ENCODE measurements at regions not wholly inside any gene's neighbourhood (a gene's known extent, or its start where the extent isn't known, plus 50 kb on each side); places are given as distances from the start of the nearest gene placed in this dataset.

DNA sequence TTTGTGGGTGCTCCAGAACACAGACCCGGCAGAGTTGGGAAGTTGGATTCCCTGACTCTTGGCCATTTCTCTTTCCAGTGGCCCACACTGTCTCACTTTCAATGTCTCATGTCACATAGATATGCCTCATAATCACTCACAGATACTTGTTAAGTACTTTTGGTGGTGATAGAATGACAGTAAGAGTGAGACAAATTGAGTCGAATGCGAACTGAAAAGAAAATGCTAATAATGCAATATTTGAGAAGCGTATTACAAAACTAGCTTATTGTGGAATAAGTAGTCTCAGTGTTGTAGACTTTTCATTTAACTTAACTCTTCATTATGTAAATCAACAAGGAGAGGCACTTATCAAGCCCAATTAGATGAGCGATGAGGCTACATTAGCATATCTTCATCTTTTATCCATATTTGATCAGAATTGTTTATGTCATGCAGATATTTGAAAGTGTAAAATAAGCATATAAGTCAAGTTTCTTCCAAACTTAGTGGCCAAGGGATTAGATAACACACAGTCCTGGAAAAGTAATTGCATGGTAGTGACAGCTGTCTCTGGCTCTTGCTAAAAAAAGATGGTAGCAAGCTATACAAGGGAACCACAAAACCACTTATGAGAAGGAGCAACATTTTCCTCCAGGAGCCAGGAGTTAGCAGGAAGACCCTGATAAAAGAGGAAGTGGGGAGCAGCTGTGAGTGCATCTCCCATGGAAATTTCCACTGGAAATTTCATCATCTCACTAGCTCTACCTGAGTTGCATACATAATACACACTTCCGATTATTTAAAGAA, 243.6 kb downstream of the ARRDC4 start:
- Histone ChIP-seq H3K79me2 (ENCODE audit: insufficient read depth, low read depth, low read length) (no peaks in the 10 kb centered on the region), H2AFZ (ENCODE audit: low read length) (no peak overlapping the region), H3K36me3 (ENCODE audit: insufficient read depth, low read length) (no peaks in the 10 kb centered on the region), H3K4me2 (ENCODE audit: low read length) (no peak overlapping the region), H3K4me3 (ENCODE audit: low read depth, low read length, poor library complexity, severe bottlenecking) (no peak overlapping the region), H3K9me3 (ENCODE audit: low read length) (no peaks in the 10 kb centered on the region), H4K20me1 (ENCODE audit: insufficient read depth, low read length) (no peaks in the 10 kb centered on the region), H3K9me2 (ENCODE audit: insufficient read depth, low read length) (no peaks in the 10 kb centered on the region), H3K4me1 (ENCODE audit: insufficient read depth, low read length, poor library complexity, severe bottlenecking) (no peaks in the 10 kb centered on the region), H3K27ac (ENCODE audit: low read depth, low read length, poor library complexity, severe bottlenecking) (no peak overlapping the region)
- no peak for DNase-seq (ENCODE audit: low spot score)
- ChIA-PET CTCF (ENCODE audit: unreplicated experiment) (no interaction called here), POLR2A (interaction anchor here (0.9 to 1.6 kb wide), 3 partner anchors 8 to 122 kb away, joined by 3 to 4 read pairs (median 4); no protein-coding TSS in a partner anchor)
- no peak for TF ChIP-seq EZH2phosphoT487 (IDR thresholded peaks at IDR 0.05; ENCODE audit: borderline replicate concordance, low read depth, low read length)
- TF ChIP-seq, protein P1, sequence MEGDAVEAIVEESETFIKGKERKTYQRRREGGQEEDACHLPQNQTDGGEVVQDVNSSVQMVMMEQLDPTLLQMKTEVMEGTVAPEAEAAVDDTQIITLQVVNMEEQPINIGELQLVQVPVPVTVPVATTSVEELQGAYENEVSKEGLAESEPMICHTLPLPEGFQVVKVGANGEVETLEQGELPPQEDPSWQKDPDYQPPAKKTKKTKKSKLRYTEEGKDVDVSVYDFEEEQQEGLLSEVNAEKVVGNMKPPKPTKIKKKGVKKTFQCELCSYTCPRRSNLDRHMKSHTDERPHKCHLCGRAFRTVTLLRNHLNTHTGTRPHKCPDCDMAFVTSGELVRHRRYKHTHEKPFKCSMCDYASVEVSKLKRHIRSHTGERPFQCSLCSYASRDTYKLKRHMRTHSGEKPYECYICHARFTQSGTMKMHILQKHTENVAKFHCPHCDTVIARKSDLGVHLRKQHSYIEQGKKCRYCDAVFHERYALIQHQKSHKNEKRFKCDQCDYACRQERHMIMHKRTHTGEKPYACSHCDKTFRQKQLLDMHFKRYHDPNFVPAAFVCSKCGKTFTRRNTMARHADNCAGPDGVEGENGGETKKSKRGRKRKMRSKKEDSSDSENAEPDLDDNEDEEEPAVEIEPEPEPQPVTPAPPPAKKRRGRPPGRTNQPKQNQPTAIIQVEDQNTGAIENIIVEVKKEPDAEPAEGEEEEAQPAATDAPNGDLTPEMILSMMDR (conservative IDR thresholded peaks at IDR 0.05; ENCODE audit: low read length), result no peak
- BruUV-seq (replicated peaks), result no TSS peak
- intact Hi-C loops (cut with micrococcal nuclease; ENCODE audit: unreplicated experiment), result no loop called here

DNA sequence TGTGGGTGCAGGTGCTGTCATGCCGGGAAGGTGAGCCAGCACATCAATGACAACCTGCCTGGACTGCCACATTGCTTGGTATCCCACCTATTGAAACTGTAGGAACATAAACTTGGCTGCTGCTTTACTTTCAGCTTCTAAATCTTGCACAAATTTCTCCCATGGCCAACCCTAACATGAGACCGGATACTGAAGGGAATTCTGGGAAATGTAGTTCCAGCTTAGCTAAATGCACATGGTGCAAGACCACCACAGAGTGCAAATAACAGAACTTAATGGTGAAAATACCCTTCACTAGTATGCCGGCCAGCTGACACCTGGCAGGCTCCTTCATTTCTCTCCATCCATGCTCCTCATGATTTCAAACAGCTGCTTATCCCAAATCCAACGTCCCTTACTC, 247.4 kb downstream of the ARRDC4 start:
- no peak for DNase-seq (ENCODE audit: low spot score)
- H4K20me1 ChIP-seq (ENCODE audit: insufficient read depth, low read length), result no peaks in the 10 kb centered on the region
- intact Hi-C loops (cut with micrococcal nuclease; ENCODE audit: unreplicated experiment), result no loop called here
- no peak overlapping the region for H2AFZ ChIP-seq (ENCODE audit: low read length)
- BruUV-seq (replicated peaks), result no TSS peak
- POLR2A ChIA-PET, result interaction anchor here (0.6 to 1.5 kb wide), 2 partner anchors 21 to 29 kb away, joined by 4 to 5 read pairs; no protein-coding TSS in a partner anchor
- H3K27ac ChIP-seq (ENCODE audit: low read depth, low read length, poor library complexity, severe bottlenecking), result no peak overlapping the region
- H3K4me2 ChIP-seq (ENCODE audit: low read length), result no peak overlapping the region
- H3K9me2 ChIP-seq (ENCODE audit: insufficient read depth, low read length), result no peaks in the 10 kb centered on the region
- CTCF ChIA-PET (ENCODE audit: unreplicated experiment), result no interaction called here
- no peak overlapping the region for H3K4me3 ChIP-seq (ENCODE audit: low read depth, low read length, poor library complexity, severe bottlenecking)
- H3K36me3 ChIP-seq (ENCODE audit: insufficient read depth, low read length), result no peaks in the 10 kb centered on the region
- H3K4me1 ChIP-seq (ENCODE audit: insufficient read depth, low read length, poor library complexity, severe bottlenecking), result no peaks in the 10 kb centered on the region
- no peaks in the 10 kb centered on the region for H3K9me3 ChIP-seq (ENCODE audit: low read length)
- TF ChIP-seq, protein P1 (conservative IDR thresholded peaks at IDR 0.05; ENCODE audit: low read length), result no peak
- no peak for TF ChIP-seq EZH2phosphoT487 (IDR thresholded peaks at IDR 0.05; ENCODE audit: borderline replicate concordance, low read depth, low read length)
- H3K79me2 ChIP-seq (ENCODE audit: insufficient read depth, low read depth, low read length), result no peaks in the 10 kb centered on the region

DNA sequence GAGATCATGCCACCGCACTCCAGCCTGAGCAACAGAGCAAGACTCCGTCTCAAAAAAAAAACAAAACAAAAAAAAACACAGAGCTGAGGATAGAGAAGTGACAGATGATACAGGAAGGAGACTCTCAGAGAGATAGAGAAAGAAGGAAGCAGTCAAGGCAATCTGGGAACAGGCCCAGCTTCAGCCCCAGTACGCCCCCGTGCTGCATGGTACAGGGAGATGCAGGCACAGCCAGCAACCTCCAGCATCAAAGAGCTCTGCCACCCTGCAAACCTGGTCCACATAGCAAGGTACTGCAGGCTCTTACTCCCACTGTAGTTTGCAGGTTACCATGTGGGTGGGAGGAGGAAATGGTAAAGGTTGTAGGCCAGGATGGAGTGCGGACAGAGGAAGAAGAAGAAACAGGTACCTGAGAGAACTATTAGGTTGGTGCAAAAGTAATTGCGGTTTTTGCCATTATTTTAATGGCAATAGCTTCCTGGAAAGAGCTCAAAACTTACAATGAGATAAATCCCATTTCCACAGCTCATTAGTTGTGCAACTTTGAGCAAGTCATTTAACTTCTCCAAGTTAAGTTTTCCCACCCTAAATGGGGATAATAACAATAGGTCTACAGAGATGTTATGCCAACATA, 253.0 kb downstream of the ARRDC4 start:
- CTCF ChIA-PET (ENCODE audit: unreplicated experiment), result no interaction called here
- Histone ChIP-seq H3K4me2 (ENCODE audit: low read length) (no peak overlapping the region), H3K27ac (ENCODE audit: low read depth, low read length, poor library complexity, severe bottlenecking) (no peak overlapping the region), H2AFZ (ENCODE audit: low read length) (no peak overlapping the region), H3K9me3 (ENCODE audit: low read length) (no peaks in the 10 kb centered on the region), H3K36me3 (ENCODE audit: insufficient read depth, low read length) (no peaks in the 10 kb centered on the region), H3K4me1 (ENCODE audit: insufficient read depth, low read length, poor library complexity, severe bottlenecking) (no peaks in the 10 kb centered on the region), H3K9me2 (ENCODE audit: insufficient read depth, low read length) (no peaks in the 10 kb centered on the region), H4K20me1 (ENCODE audit: insufficient read depth, low read length) (no peaks in the 10 kb centered on the region), H3K4me3 (ENCODE audit: low read depth, low read length, poor library complexity, severe bottlenecking) (no peak overlapping the region), H3K79me2 (ENCODE audit: insufficient read depth, low read depth, low read length) (no peaks in the 10 kb centered on the region)
- BruUV-seq (replicated peaks), result no TSS peak
- intact Hi-C loops (cut with micrococcal nuclease; ENCODE audit: unreplicated experiment), result no loop called here
- POLR2A ChIA-PET, result interaction anchor here (1.6 kb wide), 1 partner anchor 9 kb away, joined by 4 read pairs; no protein-coding TSS in a partner anchor
- no peak for DNase-seq (ENCODE audit: low spot score)
- TF ChIP-seq, protein P1 (conservative IDR thresholded peaks at IDR 0.05; ENCODE audit: low read length), result no peak
- TF ChIP-seq EZH2phosphoT487 (IDR thresholded peaks at IDR 0.05; ENCODE audit: borderline replicate concordance, low read depth, low read length), result no peak
